DND-41 (cell line): ENCODE measurements at regions not wholly inside any gene's neighbourhood (a gene's known extent, or its start where the extent isn't known, plus 50 kb on each side); places are given as distances from the start of the nearest gene placed in this dataset.

Experiments
- ATAC-seq: fragments of 200-7000 bp; cut with Tn5 transposase; 3 replicates; pipeline ENCODE4 v1.9.1; 2021; ENCODE audit warnings: low read depth; ENCODE audit not compliant: insufficient read depth
- DNase-seq: peaks from one replicate; pipeline ENCODE4 v3.0.0-alpha.2; 2020
- H2AFZ ChIP-seq: 2 replicates; pipeline ENCODE4 v1.6.0; 2012; ENCODE audit warnings: low read depth, low read length
- H3K27ac ChIP-seq: 2 replicates; pipeline ENCODE4 v1.5.1; 2012; ENCODE audit warnings: low read length, inconsistent platforms
- H3K27me3 ChIP-seq: fragments of 200-600 bp; sonication (generic); 2 replicates; pipeline ENCODE4 v1.6.0; 2012; ENCODE audit warnings: low read length, mild to moderate bottlenecking, inconsistent platforms; ENCODE audit not compliant: insufficient read depth, poor library complexity
- H3K36me3 ChIP-seq: 2 replicates; pipeline ENCODE4 v1.5.1; 2012; ENCODE audit warnings: low read length, inconsistent platforms; ENCODE audit not compliant: insufficient read depth
- H3K4me1 ChIP-seq: 2 replicates; pipeline ENCODE4 v1.5.1; 2012; ENCODE audit warnings: mild to moderate bottlenecking, low read length; ENCODE audit not compliant: insufficient read depth
- H3K4me2 ChIP-seq: 2 replicates; pipeline ENCODE4 v1.6.0; 2012; ENCODE audit warnings: mild to moderate bottlenecking, moderate library complexity, low read length, inconsistent platforms; ENCODE audit not compliant: insufficient read depth
- H3K4me3 ChIP-seq, 2 experiments: fragments of 200-600 bp in 1 of 2; shearing (Covaris generic) in 1 of 2; 2 replicates each; pipeline ENCODE4 v1.5.1; 2012 to 2016; ENCODE audit warnings: inconsistent platforms in 2 of 2, low read length in 2 of 2, mild to moderate bottlenecking in 2 of 2, low read depth in 1 of 2, moderate library complexity in 1 of 2
- H3K79me2 ChIP-seq: 2 replicates; pipeline ENCODE4 v1.6.0; 2012; ENCODE audit warnings: low read length, inconsistent platforms; ENCODE audit not compliant: insufficient read depth
- H3K9ac ChIP-seq: 2 replicates; pipeline ENCODE4 v1.6.0; 2012; ENCODE audit warnings: low read depth, mild to moderate bottlenecking, inconsistent platforms, low read length, moderate library complexity
- H3K9me3 ChIP-seq: 2 replicates; pipeline ENCODE4 v1.5.1; 2012; ENCODE audit warnings: low read length, moderate library complexity, mild to moderate bottlenecking, inconsistent platforms; ENCODE audit not compliant: insufficient read depth, severe bottlenecking
- H4K20me1 ChIP-seq: 2 replicates; pipeline ENCODE4 v1.6.0; 2012; ENCODE audit warnings: low read length; ENCODE audit not compliant: insufficient read depth
- CTCF ChIP-seq: IDR thresholded peaks from 2 replicates; pipeline ENCODE4 v1.5.1; 2012; ENCODE audit warnings: borderline replicate concordance, low read length, moderate library complexity, mild to moderate bottlenecking; ENCODE audit not compliant: poor library complexity, severe bottlenecking; ENCODE audit errors: extremely low read depth
- EZH2 ChIP-seq: IDR thresholded peaks from 3 replicates; pipeline ENCODE4 v1.6.1; 2012; ENCODE audit warnings: borderline replicate concordance, low read depth, mild to moderate bottlenecking, moderate library complexity, low read length, inconsistent platforms; ENCODE audit not compliant: severe bottlenecking

GRCh38 chr14:38862366-38862765, 240.7 kb downstream of the SEC23A start:
- no peak overlapping the region for H3K4me3 ChIP-seq
- H3K27me3 ChIP-seq: no peaks in the 10 kb centered on the region
- no peaks in the 10 kb centered on the region for H3K9me3 ChIP-seq
- no peak for TF ChIP-seq CTCF
- no peak for TF ChIP-seq EZH2
- no peak overlapping the region for H3K9ac ChIP-seq
- DNase-seq (no peak), ATAC-seq (no peak)
- no peaks in the 10 kb centered on the region for H3K36me3 ChIP-seq
- no peaks in the 10 kb centered on the region for H4K20me1 ChIP-seq
- no peak overlapping the region for H3K4me2 ChIP-seq
- no peaks in the 10 kb centered on the region for H3K79me2 ChIP-seq
- no peak overlapping the region for H3K27ac ChIP-seq
- H2AFZ ChIP-seq: no peak overlapping the region
- H3K4me1 ChIP-seq: no peaks in the 10 kb centered on the region

DNA sequence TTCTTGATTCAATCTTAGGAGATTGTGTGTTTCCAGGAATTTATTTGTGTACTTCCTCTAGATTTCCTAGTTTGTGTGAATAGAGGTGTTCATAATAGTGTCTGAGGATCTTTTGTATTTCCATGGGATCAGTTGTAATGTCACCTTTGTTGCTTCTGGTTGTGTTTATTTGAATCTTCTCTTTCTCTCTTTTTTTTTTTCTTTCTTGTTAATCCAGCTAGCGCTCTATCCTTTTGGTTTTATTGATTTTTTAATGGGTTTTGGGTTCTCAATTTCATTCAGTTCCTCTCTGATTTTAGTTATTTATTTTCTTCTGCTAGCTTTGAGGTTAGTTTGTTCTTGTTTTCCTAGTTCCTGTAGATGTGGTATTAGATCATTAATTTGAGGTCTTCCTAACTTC, 242.5 kb downstream of the SEC23A start:
- TF ChIP-seq CTCF: no peak
- no peak for TF ChIP-seq EZH2
- no peaks in the 10 kb centered on the region for H3K27me3 ChIP-seq
- H3K4me3 ChIP-seq: no peak overlapping the region
- no peaks in the 10 kb centered on the region for H3K4me1 ChIP-seq
- no peak overlapping the region for H2AFZ ChIP-seq
- H3K4me2 ChIP-seq: no peak overlapping the region
- ATAC-seq (no peak), DNase-seq (no peak)
- H3K9ac ChIP-seq: no peak overlapping the region
- H3K27ac ChIP-seq: no peak overlapping the region
- no peaks in the 10 kb centered on the region for H3K36me3 ChIP-seq
- no peaks in the 10 kb centered on the region for H3K9me3 ChIP-seq
- H4K20me1 ChIP-seq: no peaks in the 10 kb centered on the region
- no peaks in the 10 kb centered on the region for H3K79me2 ChIP-seq

GRCh38 chr14:38856798-38857197, 246.2 kb downstream of the SEC23A start:
- Histone ChIP-seq H3K36me3 (no peaks in the 10 kb centered on the region), H3K9me3 (no peaks in the 10 kb centered on the region), H3K9ac (no peak overlapping the region), H2AFZ (no peak overlapping the region), H3K4me2 (no peak overlapping the region), H3K79me2 (no peaks in the 10 kb centered on the region), H3K4me1 (no peaks in the 10 kb centered on the region), H3K27me3 (no peaks in the 10 kb centered on the region), H3K4me3 (no peak overlapping the region), H3K27ac (no peak overlapping the region), H4K20me1 (no peaks in the 10 kb centered on the region)
- ATAC-seq: no peak
- no peak for TF ChIP-seq EZH2
- TF ChIP-seq CTCF: no peak
- no peak for DNase-seq

DNA sequence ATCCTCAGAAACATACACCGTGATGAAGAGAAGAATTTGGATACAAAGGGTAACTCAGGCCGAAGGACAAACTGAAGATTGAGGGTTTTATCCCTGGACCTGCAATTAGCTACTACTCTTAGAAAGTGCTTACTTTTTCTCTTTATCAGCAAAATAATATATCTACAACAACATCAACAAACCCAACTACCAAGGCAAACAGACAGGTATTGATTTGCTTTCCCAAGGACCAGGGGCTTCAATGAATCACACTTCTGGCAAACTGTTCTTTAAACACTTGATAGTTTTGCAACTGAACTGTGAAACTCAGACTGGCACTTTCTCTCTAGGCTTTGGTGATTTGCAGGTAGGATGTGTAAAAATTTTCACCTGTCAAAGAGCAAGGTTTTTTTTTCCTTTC, 247.5 kb downstream of the SEC23A start:
- DNase-seq (no peak), ATAC-seq (no peak)
- Histone ChIP-seq H4K20me1 (no peaks in the 10 kb centered on the region), H3K4me1 (no peaks in the 10 kb centered on the region), H3K27ac (no peak overlapping the region), H2AFZ (no peak overlapping the region), H3K79me2 (no peaks in the 10 kb centered on the region), H3K9ac (no peak overlapping the region), H3K36me3 (no peaks in the 10 kb centered on the region), H3K4me3 (no peak overlapping the region), H3K27me3 (no peaks in the 10 kb centered on the region), H3K4me2 (no peak overlapping the region), H3K9me3 (no peaks in the 10 kb centered on the region)
- TF ChIP-seq CTCF (no peak), EZH2 (no peak)
